Osteocyte (in vitro differentiated cells): ENCODE measurements at regions not wholly inside any gene's neighbourhood (a gene's known extent, or its start where the extent isn't known, plus 50 kb on each side); places are given as distances from the start of the nearest gene placed in this dataset.
"Not testable (repeated sequence)": the region's sequence is repeated elsewhere in the genome, so short reads cannot be mapped to it uniquely, and the experiment has no call there.

Source experiments
- DNase-seq: peaks from one replicate; pipeline ENCODE4 v3.0.0; 2021; ENCODE audit warnings: mixed read lengths; ENCODE audit not compliant: unreplicated experiment; ENCODE audit errors: extremely low spot score
- H3K27ac Mint-ChIP-seq: one replicate; pipeline ENCODE4 v1.8.0; 2021; ENCODE audit warnings: mild to moderate bottlenecking, mixed read lengths; ENCODE audit not compliant: unreplicated experiment
- H3K27me3 Mint-ChIP-seq: one replicate; pipeline ENCODE4 v1.8.0; 2021; ENCODE audit warnings: mixed read lengths; ENCODE audit not compliant: unreplicated experiment
- H3K36me3 Mint-ChIP-seq: one replicate; pipeline ENCODE4 v1.8.0; 2021; ENCODE audit warnings: mixed read lengths; ENCODE audit not compliant: unreplicated experiment
- H3K4me1 Mint-ChIP-seq: one replicate; pipeline ENCODE4 v1.8.0; 2021; ENCODE audit warnings: mixed read lengths; ENCODE audit not compliant: unreplicated experiment
- H3K4me3 Mint-ChIP-seq: one replicate; pipeline ENCODE4 v1.8.0; 2021; ENCODE audit warnings: mild to moderate bottlenecking, moderate library complexity, mixed read lengths; ENCODE audit not compliant: unreplicated experiment
- H3K9me3 Mint-ChIP-seq: one replicate; pipeline ENCODE4 v1.8.0; 2021; ENCODE audit warnings: mixed read lengths; ENCODE audit not compliant: unreplicated experiment
- CTCF ChIP-seq: fragments of 200-600 bp; sonication (generic); IDR thresholded peaks from 2 replicates; pipeline ENCODE4 v1.5.0; 2021; ENCODE audit warnings: antibody characterized with exemption, mild to moderate bottlenecking, moderate library complexity

DNA sequence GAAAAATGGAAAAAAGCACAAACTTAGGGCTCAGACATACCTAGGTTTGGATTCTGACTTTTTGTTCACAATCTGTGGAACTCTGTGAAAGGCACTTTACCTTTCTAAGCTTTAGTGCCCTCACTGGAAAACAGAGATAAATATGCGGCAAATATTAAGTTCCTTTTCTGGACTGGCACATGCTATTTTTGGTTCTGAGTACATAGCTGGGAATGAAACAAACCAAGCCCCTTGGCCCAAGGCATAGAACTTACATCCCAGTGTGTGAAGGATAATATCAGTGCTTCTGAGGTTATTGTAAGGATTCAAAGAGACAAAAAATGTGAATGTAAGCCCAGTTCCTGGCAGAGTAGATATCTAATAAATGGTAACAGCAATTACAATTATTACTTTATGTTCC lies 227.5 kb downstream of the ADAMTS15 start:
- Mint-ChIP-seq H3K4me3 (no peak overlapping the region), H3K4me1 (peaks cover 67% of the 10 kb centered on the region), H3K27ac (peak overlapping the region; percentile 96), H3K27me3 (no peaks in the 10 kb centered on the region), H3K9me3 (peaks cover 24% of the 10 kb centered on the region), H3K36me3 (peaks cover 22% of the 10 kb centered on the region)
- TF ChIP-seq CTCF, result no peak
- no peak for DNase-seq

DNA sequence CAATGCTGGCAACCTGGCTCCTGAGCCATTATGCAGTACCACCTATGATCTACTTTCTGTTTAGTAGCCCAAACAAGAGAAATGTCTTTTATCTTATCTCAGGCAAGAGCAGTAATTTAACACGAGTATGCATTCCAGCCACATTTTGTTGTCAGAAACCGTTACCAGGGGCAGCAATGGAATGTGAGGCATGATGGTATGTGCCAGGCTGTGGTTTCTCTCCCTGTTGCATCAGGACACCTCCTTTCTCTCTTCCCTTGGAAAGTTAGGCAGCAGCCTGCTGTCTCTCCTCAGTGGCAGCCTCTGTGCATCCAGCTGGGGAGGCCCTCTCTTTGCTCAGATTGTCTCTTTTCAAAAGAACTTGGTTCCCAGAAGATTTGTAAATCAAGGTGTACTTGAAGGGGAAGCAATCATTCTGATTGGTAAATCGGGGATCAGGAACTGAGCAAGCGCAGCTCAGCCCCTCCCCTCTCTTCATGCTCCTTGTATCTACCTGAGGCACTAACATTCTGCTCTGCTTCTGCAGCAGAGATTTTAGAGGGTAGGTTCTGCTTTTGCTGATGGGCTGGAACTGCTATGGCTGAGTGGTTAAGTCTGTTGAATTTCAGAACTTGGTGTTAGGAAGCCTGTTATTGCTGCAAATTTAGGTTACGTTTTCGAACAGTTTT lies 229.2 kb downstream of the ADAMTS15 start:
- peaks cover 26% of the 10 kb centered on the region for H3K36me3 Mint-ChIP-seq
- peaks cover 56% of the 10 kb centered on the region for H3K4me1 Mint-ChIP-seq
- TF ChIP-seq CTCF, result no peak
- peaks cover 32% of the 10 kb centered on the region for H3K9me3 Mint-ChIP-seq
- H3K27ac Mint-ChIP-seq, result peak overlapping the region; percentile 96
- H3K27me3 Mint-ChIP-seq, result no peaks in the 10 kb centered on the region
- no peak overlapping the region for H3K4me3 Mint-ChIP-seq
- DNase-seq, result peak; percentile 87

DNA sequence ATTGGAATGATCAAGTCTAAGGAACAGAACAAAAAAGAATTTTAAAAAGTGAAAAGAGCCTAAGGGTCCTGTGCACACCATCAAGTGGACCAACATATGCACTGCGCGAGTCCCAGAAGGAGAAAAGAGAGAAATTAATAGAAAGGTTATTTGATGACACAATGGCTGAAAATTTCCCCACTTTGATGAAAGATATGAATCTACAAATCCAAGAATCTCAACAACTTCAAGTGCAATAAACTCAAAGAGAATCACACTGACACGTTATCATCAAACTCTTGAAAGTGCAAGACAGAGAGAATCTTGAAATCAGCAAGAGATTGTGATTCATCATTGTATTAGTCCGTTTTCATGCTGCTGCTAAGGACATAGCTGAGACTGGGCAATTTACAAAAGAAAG lies 230.8 kb downstream of the ADAMTS15 start:
- Mint-ChIP-seq H3K4me3 (no peak overlapping the region), H3K36me3 (peaks cover 26% of the 10 kb centered on the region), H3K4me1 (peaks cover 42% of the 10 kb centered on the region), H3K27ac (no peak overlapping the region), H3K9me3 (peaks cover 42% of the 10 kb centered on the region), H3K27me3 (no peaks in the 10 kb centered on the region)
- no peak for TF ChIP-seq CTCF
- DNase-seq, result no peak

DNA sequence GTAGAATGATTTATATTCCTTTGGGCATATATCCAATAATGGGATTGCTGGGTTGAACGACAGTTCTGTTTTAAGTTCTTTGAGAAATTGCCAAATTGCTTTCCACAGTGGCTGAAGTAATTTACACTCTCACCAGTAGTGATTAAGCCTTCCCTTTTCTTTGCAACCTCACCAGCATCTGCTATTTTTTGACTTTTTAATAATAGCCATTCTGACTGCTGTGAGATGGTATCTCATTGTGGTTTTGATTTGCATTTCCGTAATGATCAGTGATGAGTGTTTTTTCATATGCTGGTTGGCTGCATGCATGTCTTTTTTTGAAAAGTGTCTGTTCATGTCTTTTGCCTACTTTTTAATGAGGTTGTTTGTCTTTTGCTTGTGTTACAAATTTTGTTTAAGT lies 233.8 kb downstream of the SNX19 start:
- H3K4me3 Mint-ChIP-seq, H3K27ac Mint-ChIP-seq, H3K4me1 Mint-ChIP-seq, H3K27me3 Mint-ChIP-seq, DNase-seq: not testable (repeated sequence)
- Mint-ChIP-seq H3K9me3 (peaks cover 55% of the 10 kb centered on the region), H3K36me3 (peaks cover 29% of the 10 kb centered on the region)

DNA sequence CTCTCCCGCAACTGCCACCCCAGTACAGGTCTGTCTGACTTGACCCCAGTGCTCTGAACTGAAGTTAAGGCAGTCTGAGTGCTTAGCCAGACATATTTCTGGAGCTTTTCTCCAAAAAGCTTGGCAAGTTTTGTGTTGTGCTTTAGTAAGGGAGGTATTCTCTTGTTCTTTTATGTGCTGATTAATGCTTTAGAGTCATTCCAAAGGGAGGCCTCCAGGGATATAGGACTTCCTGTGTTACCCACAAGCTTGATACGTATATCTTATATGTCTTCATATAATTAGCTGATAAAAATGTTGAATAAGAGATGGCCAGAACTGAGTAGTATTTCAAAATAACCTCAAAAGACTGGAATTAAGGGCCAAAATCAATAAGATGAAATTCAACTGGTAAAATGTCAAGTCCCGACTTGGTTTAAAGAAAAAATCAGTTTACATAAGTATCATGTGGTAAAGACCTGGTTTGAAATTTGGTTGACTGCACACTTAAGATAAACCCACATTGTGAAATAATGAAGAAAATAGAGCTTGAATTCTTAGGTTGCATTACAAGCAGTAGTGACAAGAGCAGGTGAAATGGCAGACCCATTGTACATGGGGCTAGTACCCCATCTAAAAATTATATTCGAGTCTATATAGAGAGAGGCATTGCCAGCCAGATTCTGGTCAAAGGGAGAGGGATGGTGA lies 226.9 kb downstream of the SNX19 start:
- peaks cover 19% of the 10 kb centered on the region for H3K9me3 Mint-ChIP-seq
- no peak for DNase-seq
- peak overlapping the region; percentile 32 for H3K27ac Mint-ChIP-seq
- no peak overlapping the region for H3K4me3 Mint-ChIP-seq
- H3K36me3 Mint-ChIP-seq, result peaks cover 6% of the 10 kb centered on the region
- no peak for TF ChIP-seq CTCF
- no peaks in the 10 kb centered on the region for H3K27me3 Mint-ChIP-seq
- H3K4me1 Mint-ChIP-seq, result peaks cover 12% of the 10 kb centered on the region
